IMR-90 (cell line): ENCODE measurements at regions not wholly inside any gene's neighbourhood (a gene's known extent, or its start where the extent isn't known, plus 50 kb on each side); places are given as distances from the start of the nearest gene placed in this dataset.

Source experiments
- ATAC-seq: fragments of 200-7000 bp; cut with Tn5 transposase; 2 replicates; pipeline ENCODE4 v1.9.1; 2020; ENCODE audit warnings: low read depth, mild to moderate bottlenecking, moderate library complexity
- BruUV-seq: library from RNA; stranded (reverse); fragments of 400-500 nt; replicated peaks from 2 replicates; lab custom pipeline; 2021; lab: Mats Ljungman, UMichigan
- CTCF ChIA-PET: fragments of 300-600 bp; formaldehyde crosslinking; extraction: SDS; loops from one replicate; lab custom pipeline; 2021; ENCODE audit warnings: antibody characterized with exemption; lab: Yijun Ruan, JAX
- POLR2A ChIA-PET: fragments of 300-600 bp; sonication (Branson Sonifier 250); formaldehyde crosslinking; loops from one replicate; lab custom pipeline; 2022; ENCODE audit warnings: antibody characterized with exemption; ENCODE audit not compliant: unreplicated experiment; lab: Charles Lee
- DNase-seq: peaks from one replicate; pipeline ENCODE4 v3.0.0; 2013
- H2AFZ ChIP-seq: replicated peaks from 2 replicates; pipeline ENCODE3; 2013; ENCODE audit warnings: low read length, mild to moderate bottlenecking; ENCODE audit not compliant: poor library complexity
- H2AK5ac ChIP-seq: 2 replicates; pipeline ENCODE4 v1.6.1; 2013; ENCODE audit warnings: low read depth, low read length, inconsistent platforms
- H2AK9ac ChIP-seq: replicated peaks from 2 replicates; pipeline ENCODE3; 2013; ENCODE audit warnings: mild to moderate bottlenecking, low read depth, low read length, moderate library complexity; ENCODE audit not compliant: poor library complexity
- H2BK120ac ChIP-seq: 2 replicates; pipeline ENCODE4 v1.6.1; 2013; ENCODE audit warnings: low read depth, low read length, inconsistent platforms
- H2BK15ac ChIP-seq: 3 replicates; pipeline ENCODE4 v1.6.1; 2013; ENCODE audit warnings: low read depth, low read length, inconsistent platforms
- H2BK20ac ChIP-seq: 2 replicates; pipeline ENCODE4 v1.6.1; 2013; ENCODE audit warnings: low read depth, mild to moderate bottlenecking, inconsistent platforms, low read length, moderate library complexity
- H2BK5ac ChIP-seq: 2 replicates; pipeline ENCODE4 v1.6.1; 2013; ENCODE audit warnings: mild to moderate bottlenecking, low read depth, low read length, inconsistent platforms; ENCODE audit not compliant: poor library complexity, severe bottlenecking
- H3K14ac ChIP-seq: replicated peaks from 2 replicates; pipeline ENCODE4 v1.6.1; 2013; ENCODE audit warnings: low read depth, low read length, inconsistent platforms
- H3K18ac ChIP-seq: 2 replicates; pipeline ENCODE4 v1.6.1; 2013; ENCODE audit warnings: low read depth, low read length, control low read depth
- H3K23ac ChIP-seq: 2 replicates; pipeline ENCODE4 v1.6.1; 2013; ENCODE audit warnings: low read depth, low read length, inconsistent platforms
- H3K27ac ChIP-seq: 2 replicates; pipeline ENCODE4 v1.5.1; 2013; ENCODE audit warnings: mild to moderate bottlenecking, control low read depth, low read length; ENCODE audit not compliant: insufficient read depth
- H3K27me3 ChIP-seq: 2 replicates; pipeline ENCODE4 v1.6.1; 2013; ENCODE audit warnings: low read length; ENCODE audit not compliant: control insufficient read depth, insufficient read depth
- H3K36me3 ChIP-seq: 2 replicates; pipeline ENCODE4 v1.6.1; 2013; ENCODE audit warnings: low read length, mixed read lengths; ENCODE audit not compliant: control insufficient read depth, insufficient read depth
- H3K4ac ChIP-seq: 2 replicates; pipeline ENCODE4 v1.6.1; 2013; ENCODE audit warnings: low read depth, low read length, inconsistent platforms
- H3K4me1 ChIP-seq: 2 replicates; pipeline ENCODE4 v1.6.1; 2013; ENCODE audit warnings: low read length, mixed read lengths; ENCODE audit not compliant: control insufficient read depth, insufficient read depth
- H3K4me2 ChIP-seq: 2 replicates; pipeline ENCODE4 v1.6.1; 2013; ENCODE audit warnings: low read depth, mild to moderate bottlenecking, control low read depth, low read length, moderate library complexity
- H3K4me3 ChIP-seq: 2 replicates; pipeline ENCODE4 v1.5.1; 2013; ENCODE audit warnings: low read depth, mild to moderate bottlenecking, control low read depth, low read length, moderate library complexity; ENCODE audit not compliant: insufficient read depth
- H3K56ac ChIP-seq: 2 replicates; pipeline ENCODE4 v1.6.1; 2013; ENCODE audit warnings: low read length, inconsistent platforms; ENCODE audit not compliant: insufficient read depth; ENCODE audit errors: extremely low read depth
- H3K79me1 ChIP-seq, 2 experiments: 2 replicates each; pipeline ENCODE4 v1.6.1; 2013; ENCODE audit warnings: low read length in 2 of 2, inconsistent platforms in 1 of 2, low read depth in 1 of 2
- H3K9ac ChIP-seq: 2 replicates; pipeline ENCODE4 v1.6.1; 2013; ENCODE audit warnings: low read depth, low read length, control low read depth
- H3K9me1 ChIP-seq: 2 replicates; pipeline ENCODE4 v1.6.1; 2013; ENCODE audit warnings: low read length, inconsistent platforms; ENCODE audit not compliant: insufficient read depth
- H3K9me3 ChIP-seq: 2 replicates; pipeline ENCODE4 v1.6.1; 2013; ENCODE audit warnings: low read length; ENCODE audit not compliant: control insufficient read depth, insufficient read depth
- H4K20me1 ChIP-seq: 2 replicates; pipeline ENCODE4 v1.6.1; 2013; ENCODE audit warnings: low read length, inconsistent platforms; ENCODE audit not compliant: insufficient read depth
- H4K5ac ChIP-seq: 2 replicates; pipeline ENCODE4 v1.6.1; 2013; ENCODE audit warnings: mild to moderate bottlenecking, low read depth, low read length, control low read depth
- H4K8ac ChIP-seq, 2 experiments: 2 replicates each; pipeline ENCODE4 v1.6.1; 2013; ENCODE audit warnings: low read depth in 2 of 2, low read length in 2 of 2, control low read depth in 1 of 2, inconsistent platforms in 1 of 2
- H4K91ac ChIP-seq: 2 replicates; pipeline ENCODE4 v1.6.1; 2013; ENCODE audit warnings: low read depth, low read length, inconsistent platforms; ENCODE audit not compliant: insufficient read depth
- BHLHE40 ChIP-seq: fragments of 150-350 bp; IDR thresholded peaks from 2 replicates; pipeline ENCODE4 v1.6.1; 2016; ENCODE audit warnings: mild to moderate bottlenecking, low read depth, low read length
- CHD1 ChIP-seq: IDR thresholded peaks from 2 replicates; pipeline ENCODE4 v1.6.1; 2012; ENCODE audit warnings: low read depth, low read length, improper control_type of control experiment
- MAFK ChIP-seq: IDR thresholded peaks from 2 replicates; pipeline ENCODE4 v1.6.1; 2012; ENCODE audit warnings: low read depth, low read length, improper control_type of control experiment
- MAZ ChIP-seq: IDR thresholded peaks from 2 replicates; pipeline ENCODE4 v1.6.1; 2012; ENCODE audit warnings: low read depth, mild to moderate bottlenecking, low read length, improper control_type of control experiment, moderate library complexity, borderline replicate concordance
- MXI1 ChIP-seq: IDR thresholded peaks from 2 replicates; pipeline ENCODE4 v1.6.1; 2012; ENCODE audit warnings: low read depth, mild to moderate bottlenecking, low read length, moderate library complexity, borderline replicate concordance
- POLR2A ChIP-seq: IDR thresholded peaks from 2 replicates; pipeline ENCODE4 v1.6.1; 2012; ENCODE audit warnings: mild to moderate bottlenecking, low read depth, low read length
- RAD21 ChIP-seq: IDR thresholded peaks from 2 replicates; pipeline ENCODE4 v1.6.1; 2012; ENCODE audit warnings: low read length, improper control_type of control experiment
- SMC3 ChIP-seq: fragments of 150-350 bp; IDR thresholded peaks from 2 replicates; pipeline ENCODE4 v1.6.1; 2016; ENCODE audit warnings: low read depth, mild to moderate bottlenecking, antibody characterized with exemption, low read length, moderate library complexity
- WGBS, 2 experiments: methylation state at CpG; one replicate each; pipeline versions ENCODE4 v1.1.5 to v1.1.7; 2013; ENCODE audit warnings: missing lambda C conversion rate in 2 of 2; ENCODE audit not compliant: insufficient read length in 1 of 2; ENCODE audit errors: extremely low coverage in 2 of 2; 5-methylcytosine and 5-hydroxymethylcytosine counted together
- dilution Hi-C: fragments of 300-500 bp; cut with HindIII; formaldehyde crosslinking; loops from one replicate; pipeline ENCODE4 v1.14.3; 2018; ENCODE audit warnings: low sequenced_read_pairs; ENCODE audit not compliant: unreplicated experiment
- in situ Hi-C: fragments of 300-500 bp; cut with MboI; formaldehyde crosslinking; loops from 3 replicates; pipeline ENCODE4 v1.14.3; 2019; ENCODE audit warnings: low sequenced_read_pairs, inconsistent platforms, mixed read lengths
- intact Hi-C: fragments of 100-400 bp; cut with micrococcal nuclease; formaldehyde crosslinking; loops from 2 replicates; pipeline ENCODE4 v1.10.0; 2022

DNA sequence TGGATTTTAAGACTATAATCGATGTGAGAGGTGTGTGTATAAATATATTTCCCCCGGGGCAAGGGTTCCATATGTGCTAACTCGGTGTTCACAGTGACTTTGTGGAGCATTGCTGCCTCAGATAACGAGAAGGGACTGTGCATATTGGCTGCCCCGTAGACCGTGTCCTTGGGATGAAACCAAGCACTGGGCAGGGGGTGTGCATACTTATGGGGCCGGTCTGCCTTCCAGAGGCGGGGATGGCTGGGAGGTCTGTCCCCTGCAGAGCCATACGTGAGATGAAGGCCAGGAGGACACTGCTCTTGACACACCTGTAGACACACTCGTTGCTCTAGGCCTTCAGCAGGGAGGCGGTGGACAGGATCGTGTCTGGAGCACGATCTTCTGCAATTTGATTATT is 56.0 kb upstream of the ZNF354A start:
- no peak overlapping the region for H2BK15ac ChIP-seq
- dilution Hi-C loops (no loop called here), intact Hi-C loops (no loop called here), in situ Hi-C loops (no loop called here)
- no peaks in the 10 kb centered on the region for H3K9me1 ChIP-seq
- no peak overlapping the region for H3K14ac ChIP-seq
- 41% methylated on average over 5 of the region's 13 CpGs; no CpG with 5 or more reads in 1 of the 2 experiments for WGBS, 2 experiments
- H3K4me1 ChIP-seq = no peaks in the 10 kb centered on the region
- H4K8ac ChIP-seq = no peak overlapping the region
- H2AK9ac ChIP-seq = no peak overlapping the region
- no peaks in the 10 kb centered on the region for H3K27me3 ChIP-seq
- H4K20me1 ChIP-seq = no peaks in the 10 kb centered on the region
- no peak overlapping the region for H3K18ac ChIP-seq
- H2BK20ac ChIP-seq = no peak overlapping the region
- H4K91ac ChIP-seq = no peak overlapping the region
- no TSS peak for BruUV-seq
- H3K79me1 ChIP-seq = no peaks in the 10 kb centered on the region
- DNase-seq (no peak), ATAC-seq (no peak)
- no peak overlapping the region for H3K56ac ChIP-seq
- H3K4me3 ChIP-seq = no peak overlapping the region
- H4K5ac ChIP-seq = no peak overlapping the region
- ChIA-PET POLR2A (no interaction called here), CTCF (no interaction called here)
- no peak overlapping the region for H2BK120ac ChIP-seq
- no peak overlapping the region for H2BK5ac ChIP-seq
- H2AK5ac ChIP-seq = no peak overlapping the region
- H3K27ac ChIP-seq = no peak overlapping the region
- no peak overlapping the region for H3K23ac ChIP-seq
- H3K9me3 ChIP-seq = peaks cover 51% of the 10 kb centered on the region
- H3K9ac ChIP-seq = no peak overlapping the region
- TF ChIP-seq RAD21 (no peak), MAFK (no peak), POLR2A (no peak), SMC3 (no peak), MAZ (no peak), CHD1 (no peak), MXI1 (no peak), BHLHE40 (no peak)
- H3K36me3 ChIP-seq = no peaks in the 10 kb centered on the region
- no peak overlapping the region for H3K4ac ChIP-seq
- no peak overlapping the region for H3K4me2 ChIP-seq
- no peak overlapping the region for H2AFZ ChIP-seq
